ENCODE measurements at regions not wholly inside any gene's neighbourhood (a gene's known extent, or its start where the extent isn't known, plus 50 kb on each side); places are given as distances from the start of the nearest gene placed in this dataset.

GRCh38 chr1:22340066-22340465 lies 111.6 kb upstream of the ZBTB40 start:
- Histone ChIP-seq H4K20me1 (ENCODE audit: insufficient read depth, low read length) (no peaks in the 10 kb centered on the region), H3K9me2 (ENCODE audit: low read depth, low read length) (no peaks in the 10 kb centered on the region), H3K9ac (ENCODE audit: low read length) (no peak overlapping the region), H3K4me1 (ENCODE audit: insufficient read depth, low read length, severe bottlenecking) (no peaks in the 10 kb centered on the region), H3K4me2 (ENCODE audit: low read length) (no peak overlapping the region), H3K79me2 (ENCODE audit: insufficient read depth, low read length) (no peaks in the 10 kb centered on the region), H3K27ac (ENCODE audit: low read depth, low read length, poor library complexity, severe bottlenecking) (no peak overlapping the region), H2AFZ (ENCODE audit: low read length) (no peak overlapping the region), H3K36me3 (ENCODE audit: insufficient read depth, low read length) (no peaks in the 10 kb centered on the region), H3K27me3 (ENCODE audit: insufficient read depth, low read length) (no peaks in the 10 kb centered on the region), H3F3A (ENCODE audit: insufficient read depth, low read length) (no peaks in the 10 kb centered on the region), H3K9me3 (ENCODE audit: low read length) (no peaks in the 10 kb centered on the region), H3K4me3 (ENCODE audit: low read depth, low read length, poor library complexity, severe bottlenecking) (no peak overlapping the region)
- TF ChIP-seq CTCF (IDR thresholded peaks at IDR 0.05; ENCODE audit: low read length) = no peak
- TF ChIP-seq EZH2 (IDR thresholded peaks at IDR 0.05; ENCODE audit: borderline replicate concordance, low read length) = no peak

GRCh38 chr1:22340873-22341272 lies 110.8 kb upstream of the ZBTB40 start:
- Histone ChIP-seq H3K4me2 (ENCODE audit: low read length) (no peak overlapping the region), H3K4me3 (ENCODE audit: low read depth, low read length, poor library complexity, severe bottlenecking) (no peak overlapping the region), H3K9me2 (ENCODE audit: low read depth, low read length) (no peaks in the 10 kb centered on the region), H3K27me3 (ENCODE audit: insufficient read depth, low read length) (no peaks in the 10 kb centered on the region), H4K20me1 (ENCODE audit: insufficient read depth, low read length) (no peaks in the 10 kb centered on the region), H3K79me2 (ENCODE audit: insufficient read depth, low read length) (no peaks in the 10 kb centered on the region), H3F3A (ENCODE audit: insufficient read depth, low read length) (no peaks in the 10 kb centered on the region), H3K36me3 (ENCODE audit: insufficient read depth, low read length) (no peaks in the 10 kb centered on the region), H3K27ac (ENCODE audit: low read depth, low read length, poor library complexity, severe bottlenecking) (no peak overlapping the region), H3K9me3 (ENCODE audit: low read length) (no peaks in the 10 kb centered on the region), H3K4me1 (ENCODE audit: insufficient read depth, low read length, severe bottlenecking) (no peaks in the 10 kb centered on the region), H2AFZ (ENCODE audit: low read length) (no peak overlapping the region), H3K9ac (ENCODE audit: low read length) (no peak overlapping the region)
- TF ChIP-seq EZH2 (IDR thresholded peaks at IDR 0.05; ENCODE audit: borderline replicate concordance, low read length) (no peak), CTCF (IDR thresholded peaks at IDR 0.05; ENCODE audit: low read length) (no peak)

GRCh38 chr1:22341791-22342605 lies 109.7 kb upstream of the ZBTB40 start:
- Histone ChIP-seq H3F3A (ENCODE audit: insufficient read depth, low read length) (no peaks in the 10 kb centered on the region), H3K9ac (ENCODE audit: low read length) (no peak overlapping the region), H3K4me2 (ENCODE audit: low read length) (no peak overlapping the region), H3K4me1 (ENCODE audit: insufficient read depth, low read length, severe bottlenecking) (no peaks in the 10 kb centered on the region), H2AFZ (ENCODE audit: low read length) (no peak overlapping the region), H3K36me3 (ENCODE audit: insufficient read depth, low read length) (no peaks in the 10 kb centered on the region), H3K27me3 (ENCODE audit: insufficient read depth, low read length) (no peaks in the 10 kb centered on the region), H3K4me3 (ENCODE audit: low read depth, low read length, poor library complexity, severe bottlenecking) (no peak overlapping the region), H3K79me2 (ENCODE audit: insufficient read depth, low read length) (no peaks in the 10 kb centered on the region), H3K27ac (ENCODE audit: low read depth, low read length, poor library complexity, severe bottlenecking) (no peak overlapping the region), H4K20me1 (ENCODE audit: insufficient read depth, low read length) (no peaks in the 10 kb centered on the region), H3K9me2 (ENCODE audit: low read depth, low read length) (no peaks in the 10 kb centered on the region), H3K9me3 (ENCODE audit: low read length) (no peaks in the 10 kb centered on the region)
- no peak for TF ChIP-seq EZH2 (IDR thresholded peaks at IDR 0.05; ENCODE audit: borderline replicate concordance, low read length)
- TF ChIP-seq CTCF (IDR thresholded peaks at IDR 0.05; ENCODE audit: low read length) = no peak

Measured in OCI-LY1 (cell line).